ENCODE measurements at regions not wholly inside any gene's neighbourhood (a gene's known extent, or its start where the extent isn't known, plus 50 kb on each side); places are given as distances from the start of the nearest gene placed in this dataset.

DNA sequence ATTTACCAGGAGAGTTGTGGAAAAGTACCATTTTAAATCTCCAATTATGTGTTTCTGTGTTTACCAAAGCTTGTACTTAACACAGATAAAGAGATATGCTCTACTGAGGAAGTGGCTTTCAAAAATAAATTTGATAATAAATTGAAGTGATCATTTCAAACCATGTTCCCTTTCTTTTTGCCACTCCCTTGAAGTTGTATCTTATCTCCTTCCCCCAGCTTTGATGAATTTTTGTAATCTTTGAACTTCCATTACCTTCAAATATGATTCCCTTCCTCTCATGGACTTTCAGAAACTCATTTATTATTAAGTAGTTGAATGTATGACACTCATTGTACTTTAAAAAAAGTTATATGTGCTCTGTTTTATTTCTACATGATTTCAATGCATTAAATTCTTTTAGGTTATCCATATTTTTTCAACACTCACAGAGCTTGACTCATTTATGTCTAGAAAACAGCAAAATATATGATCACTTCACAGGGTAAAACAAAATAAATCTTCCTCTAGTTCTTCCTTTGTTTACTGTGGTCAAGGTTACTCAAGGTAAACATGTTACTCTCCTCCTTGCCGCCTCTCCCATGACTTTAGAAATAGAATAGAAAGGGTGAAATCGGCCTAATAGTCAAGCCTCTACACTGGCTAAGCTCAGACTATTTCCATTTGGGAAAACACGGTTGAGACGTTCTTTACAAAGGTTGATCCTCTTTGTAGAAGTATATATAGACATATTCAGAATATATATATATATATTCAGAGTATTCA is 251.2 kb upstream of the SPRY2 start:
- DNase-seq (no peak), ATAC-seq (ENCODE audit: low read depth) (no peak)
- Histone ChIP-seq H3K4me1 (ENCODE audit: control insufficient read depth in 2 of 2, insufficient read depth in 2 of 2, low read length in 2 of 2) (no peaks in the 10 kb centered on the region), H3K79me2 (ENCODE audit: control insufficient read depth, insufficient read depth, low read length) (no peaks in the 10 kb centered on the region), H3K27ac (ENCODE audit: low read length in 2 of 2) (no peak overlapping the region), H3K4me2 (replicated peaks; ENCODE audit: low read depth, low read length, poor library complexity, severe bottlenecking) (no peak overlapping the region), H3K27me3 (replicated peaks in 1 of 4; ENCODE audit: control extremely low read depth in 1 of 4, control insufficient read depth in 3 of 4, insufficient read depth in 4 of 4, low read length in 3 of 4) (no peaks in the 10 kb centered on the region), H3K9ac (ENCODE audit: low read length) (no peak overlapping the region), H3K36me3 (replicated peaks in 1 of 2; ENCODE audit: control extremely low read depth in 1 of 2, control insufficient read depth in 1 of 2, extremely low read depth in 1 of 2, insufficient read depth in 2 of 2, low read length in 1 of 2) (no peaks in the 10 kb centered on the region), H4K20me1 (ENCODE audit: control insufficient read depth, insufficient read depth, low read length, poor library complexity, severe bottlenecking) (no peaks in the 10 kb centered on the region), H3K9me3 (ENCODE audit: control extremely low read depth in 1 of 3, control insufficient read depth in 2 of 3, insufficient read depth in 1 of 3, low read length in 2 of 3) (no peaks in the 10 kb centered on the region), H2AFZ (ENCODE audit: insufficient read depth, low read depth, low read length, poor library complexity, severe bottlenecking) (no peak overlapping the region), H3K4me3 (ENCODE audit: control extremely low read depth in 1 of 5, extremely low read depth in 1 of 5, insufficient read depth in 1 of 5, low read depth in 2 of 5, low read length in 4 of 5) (no peak overlapping the region)
- H3K27ac Mint-ChIP-seq, result no peak overlapping the region
- ChIA-PET CTCF (no interaction called here), POLR2A (no interaction called here)
- H3K4me3 Mint-ChIP-seq, result no peak overlapping the region
- no CpG with 5 or more reads among the region's 4 CpGs for WGBS (ENCODE audit: insufficient coverage)
- no peaks in the 10 kb centered on the region for H3K27me3 Mint-ChIP-seq
- intact Hi-C loops (cut with micrococcal nuclease), result no loop called here
- no peaks in the 10 kb centered on the region for H3K4me1 Mint-ChIP-seq
- TF ChIP-seq CTCF (IDR thresholded peaks at IDR 0.05), result no peak
- no peak for TF ChIP-seq EZH2 (IDR thresholded peaks at IDR 0.05; ENCODE audit: borderline replicate concordance, insufficient read depth, low read depth, low read length, poor library complexity, severe bottlenecking)
- no peaks in the 10 kb centered on the region for H3K9me3 Mint-ChIP-seq (ENCODE audit: insufficient read depth)

- WGBS (ENCODE audit: insufficient coverage), result 83% methylated on average over 2 of the region's 3 CpGs
These were observed 249.6 kb upstream of the SPRY2 start for GRCh38 chr13:80590551-80590950.

More at GRCh38 chr13:80590551-80590950, 249.6 kb upstream of the SPRY2 start:
- Histone ChIP-seq H3K4me2 (replicated peaks; ENCODE audit: low read depth, low read length, poor library complexity, severe bottlenecking) (no peak overlapping the region), H3K9ac (ENCODE audit: low read length) (no peak overlapping the region), H3K36me3 (replicated peaks in 1 of 2; ENCODE audit: control extremely low read depth in 1 of 2, control insufficient read depth in 1 of 2, extremely low read depth in 1 of 2, insufficient read depth in 2 of 2, low read length in 1 of 2) (no peaks in the 10 kb centered on the region), H3K27ac (ENCODE audit: low read length in 2 of 2) (no peak overlapping the region), H3K79me2 (ENCODE audit: control insufficient read depth, insufficient read depth, low read length) (no peaks in the 10 kb centered on the region), H3K4me3 (ENCODE audit: control extremely low read depth in 1 of 5, extremely low read depth in 1 of 5, insufficient read depth in 1 of 5, low read depth in 2 of 5, low read length in 4 of 5) (no peak overlapping the region), H3K27me3 (replicated peaks in 1 of 4; ENCODE audit: control extremely low read depth in 1 of 4, control insufficient read depth in 3 of 4, insufficient read depth in 4 of 4, low read length in 3 of 4) (no peaks in the 10 kb centered on the region), H3K4me1 (ENCODE audit: control insufficient read depth in 2 of 2, insufficient read depth in 2 of 2, low read length in 2 of 2) (no peaks in the 10 kb centered on the region), H3K9me3 (ENCODE audit: control extremely low read depth in 1 of 3, control insufficient read depth in 2 of 3, insufficient read depth in 1 of 3, low read length in 2 of 3) (no peaks in the 10 kb centered on the region), H4K20me1 (ENCODE audit: control insufficient read depth, insufficient read depth, low read length, poor library complexity, severe bottlenecking) (no peaks in the 10 kb centered on the region), H2AFZ (ENCODE audit: insufficient read depth, low read depth, low read length, poor library complexity, severe bottlenecking) (no peak overlapping the region)
- DNase-seq (no peak), ATAC-seq (ENCODE audit: low read depth) (no peak)
- no peak for TF ChIP-seq EZH2 (IDR thresholded peaks at IDR 0.05; ENCODE audit: borderline replicate concordance, insufficient read depth, low read depth, low read length, poor library complexity, severe bottlenecking)
- TF ChIP-seq CTCF (IDR thresholded peaks at IDR 0.05), result no peak
- no peak overlapping the region for H3K4me3 Mint-ChIP-seq
- intact Hi-C loops (cut with micrococcal nuclease), result no loop called here
- H3K4me1 Mint-ChIP-seq, result no peaks in the 10 kb centered on the region
- H3K27ac Mint-ChIP-seq, result no peak overlapping the region
- ChIA-PET CTCF (no interaction called here), POLR2A (no interaction called here)
- no peaks in the 10 kb centered on the region for H3K9me3 Mint-ChIP-seq (ENCODE audit: insufficient read depth)
- H3K27me3 Mint-ChIP-seq, result no peaks in the 10 kb centered on the region
